GM21825 (cell line): ENCODE measurements at regions not wholly inside any gene's neighbourhood (a gene's known extent, or its start where the extent isn't known, plus 50 kb on each side); places are given as distances from the start of the nearest gene placed in this dataset.

ENCODE experiments used
- ATAC-seq: cut with Tn5 transposase; IDR thresholded peaks from one replicate; pipeline ENCODE4 v1.9.1; 2021; ENCODE audit warnings: mild to moderate bottlenecking, moderate library complexity; ENCODE audit not compliant: unreplicated experiment

- no peak for ATAC-seq
Observed at GRCh38 chr16:86373276-86373901, 136.9 kb upstream of the FOXF1 start.

- ATAC-seq: no peak
Observed at GRCh38 chr16:86374603-86375130, 135.7 kb upstream of the FOXF1 start.

- ATAC-seq: no peak
Observed at GRCh38 chr16:86375364-86375763, 135.0 kb upstream of the FOXF1 start.

GRCh38 chr16:86375851-86376250 is 134.5 kb upstream of the FOXF1 start:
- no peak for ATAC-seq

- no peak for ATAC-seq
Observed at GRCh38 chr16:86376837-86377236, 133.5 kb upstream of the FOXF1 start.

GRCh38 chr16:86377251-86378022 is 132.9 kb upstream of the FOXF1 start:
- no peak for ATAC-seq

- no peak for ATAC-seq
Observed at GRCh38 chr16:86378128-86378527, 132.2 kb upstream of the FOXF1 start.

- no peak for ATAC-seq
Observed at GRCh38 chr16:86378831-86379504, 131.4 kb upstream of the FOXF1 start.

GRCh38 chr16:86379505-86379846 is 130.9 kb upstream of the FOXF1 start:
- ATAC-seq: no peak

GRCh38 chr16:86380030-86380429 is 130.3 kb upstream of the FOXF1 start:
- ATAC-seq: no peak

- no peak for ATAC-seq
Observed at GRCh38 chr16:86381491-86381890, 128.8 kb upstream of the FOXF1 start.

- no peak for ATAC-seq
Observed at GRCh38 chr16:86382067-86382773, 128.1 kb upstream of the FOXF1 start.

GRCh38 chr16:86382774-86383407 is 127.4 kb upstream of the FOXF1 start:
- no peak for ATAC-seq

GRCh38 chr16:86383488-86384262 is 126.7 kb upstream of the FOXF1 start:
- ATAC-seq: no peak

GRCh38 chr16:86384263-86384649 is 126.1 kb upstream of the FOXF1 start:
- ATAC-seq: no peak

GRCh38 chr16:86384980-86385379 is 125.3 kb upstream of the FOXF1 start:
- no peak for ATAC-seq

GRCh38 chr16:86387468-86388440 is 122.6 kb upstream of the FOXF1 start:
- no peak for ATAC-seq

- no peak for ATAC-seq
Observed at GRCh38 chr16:86388976-86389375, 121.4 kb upstream of the FOXF1 start.
